HG03354 (cell line): ENCODE measurements at regions not wholly inside any gene's neighbourhood (a gene's known extent, or its start where the extent isn't known, plus 50 kb on each side); places are given as distances from the start of the nearest gene placed in this dataset.

ENCODE experiments used
- ATAC-seq: cut with Tn5 transposase; IDR thresholded peaks from one replicate; pipeline ENCODE4 v1.9.1; 2021; ENCODE audit warnings: mild to moderate bottlenecking; ENCODE audit not compliant: unreplicated experiment, poor library complexity, severe bottlenecking

DNA sequence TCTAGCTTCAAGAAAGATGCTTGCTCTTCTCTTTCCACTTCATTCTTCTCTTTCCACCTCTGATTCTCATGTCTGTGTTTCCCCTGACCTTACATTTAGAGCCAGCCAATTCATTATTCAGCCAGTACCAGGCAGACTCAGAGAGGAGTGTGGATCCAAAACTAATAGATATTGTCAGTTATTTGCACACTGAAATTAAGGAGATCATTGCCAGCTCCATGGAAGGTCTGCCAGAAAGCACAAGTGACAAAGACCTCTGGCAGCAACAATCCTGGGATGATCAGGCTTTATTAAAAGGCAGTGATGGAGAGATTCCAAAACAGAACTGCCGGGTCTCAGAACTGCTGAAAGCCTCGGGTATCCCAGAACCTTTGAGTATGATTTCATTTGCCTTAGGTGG is 749.4 kb downstream of the XPNPEP1 start:
- no peak for ATAC-seq

- no peak for ATAC-seq
These were observed 750.2 kb downstream of the XPNPEP1 start for GRCh38 chr10:109173121-109173520.

GRCh38 chr10:109166935-109167334 is 756.4 kb downstream of the XPNPEP1 start:
- ATAC-seq = no peak

DNA sequence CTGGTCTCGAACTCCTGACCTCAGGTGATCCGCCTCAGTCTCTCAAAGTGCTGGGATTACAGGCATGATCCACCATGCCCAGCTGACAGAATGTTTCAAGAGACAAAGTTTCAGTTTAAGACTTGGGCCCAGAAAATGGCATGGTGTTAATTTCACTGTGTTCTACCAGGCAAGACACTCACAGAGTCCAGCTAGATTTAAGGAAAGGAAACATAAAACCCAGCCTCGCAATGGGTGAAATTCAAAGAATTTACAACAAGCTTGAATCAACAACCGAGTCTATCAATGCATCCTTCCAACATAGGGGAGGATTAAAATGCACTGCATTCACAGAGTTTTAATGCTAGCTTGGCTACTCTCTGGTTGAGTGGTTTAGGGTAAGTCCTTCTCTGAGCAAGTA is 764.0 kb downstream of the XPNPEP1 start:
- ATAC-seq = no peak

- no peak for ATAC-seq
These were observed 766.9 kb downstream of the XPNPEP1 start for GRCh38 chr10:109156396-109156795.

GRCh38 chr10:109149666-109150350 is 773.5 kb downstream of the XPNPEP1 start:
- no peak for ATAC-seq

DNA sequence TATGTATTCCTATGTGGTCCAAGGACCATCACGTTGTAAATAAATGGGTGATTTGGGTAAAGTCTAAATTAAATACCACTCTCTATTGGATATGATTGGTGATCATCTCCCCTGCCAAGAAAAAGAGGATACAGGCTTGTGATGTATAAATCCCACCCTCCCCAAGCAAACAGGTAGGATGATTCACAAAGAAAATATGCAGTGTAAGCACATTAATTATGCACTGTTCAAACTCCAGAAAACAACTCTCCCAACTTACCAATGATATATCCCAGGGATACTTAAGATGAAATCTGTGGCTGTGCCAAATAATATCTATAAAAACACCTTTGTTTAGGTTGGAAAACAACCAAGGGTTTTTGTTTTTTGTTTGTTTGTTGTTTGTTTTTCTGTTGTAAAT is 795.9 kb downstream of the XPNPEP1 start:
- no peak for ATAC-seq

DNA sequence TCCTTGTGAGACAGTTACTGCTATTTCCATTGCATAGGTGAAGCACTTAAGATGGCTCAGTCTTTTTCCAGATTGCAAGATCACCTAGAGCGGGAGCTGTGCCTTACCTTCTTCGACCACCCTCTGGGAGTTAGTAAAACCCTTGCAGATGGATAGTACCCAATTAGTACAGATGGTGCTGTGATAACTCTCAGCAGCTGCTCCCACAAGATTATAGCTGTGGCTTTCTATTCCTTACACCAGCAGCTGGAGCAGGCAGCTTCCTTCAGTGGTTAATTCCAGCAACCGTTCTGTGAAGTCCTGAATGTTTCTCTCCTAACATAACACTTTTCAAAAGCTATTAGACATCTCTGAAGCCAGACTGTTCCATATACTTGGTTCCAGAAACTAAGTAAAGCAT is 796.8 kb downstream of the XPNPEP1 start:
- ATAC-seq = no peak

GRCh38 chr10:109126016-109126415 is 797.3 kb downstream of the XPNPEP1 start:
- no peak for ATAC-seq

DNA sequence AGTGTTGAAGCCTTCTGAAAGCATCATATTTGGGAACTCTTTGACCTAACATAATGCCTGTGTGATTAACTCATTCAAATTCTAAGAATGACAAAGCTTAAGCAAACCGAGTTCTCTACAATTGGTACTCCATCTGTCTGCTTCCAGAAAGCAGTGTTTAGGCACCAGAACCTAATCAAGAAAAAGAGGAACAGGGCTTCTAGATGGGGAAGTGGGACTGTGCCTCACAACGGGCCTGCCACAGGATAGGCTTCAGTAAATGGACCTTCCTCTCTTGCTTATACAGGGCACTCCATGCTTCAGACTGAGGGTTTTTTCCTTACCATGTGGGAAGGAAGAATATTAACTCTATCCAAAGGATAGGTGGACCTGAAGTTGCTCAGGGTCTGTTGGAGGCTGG is 808.1 kb downstream of the XPNPEP1 start:
- ATAC-seq = no peak

GRCh38 chr10:109114579-109114978 is 808.7 kb downstream of the XPNPEP1 start:
- no peak for ATAC-seq

DNA sequence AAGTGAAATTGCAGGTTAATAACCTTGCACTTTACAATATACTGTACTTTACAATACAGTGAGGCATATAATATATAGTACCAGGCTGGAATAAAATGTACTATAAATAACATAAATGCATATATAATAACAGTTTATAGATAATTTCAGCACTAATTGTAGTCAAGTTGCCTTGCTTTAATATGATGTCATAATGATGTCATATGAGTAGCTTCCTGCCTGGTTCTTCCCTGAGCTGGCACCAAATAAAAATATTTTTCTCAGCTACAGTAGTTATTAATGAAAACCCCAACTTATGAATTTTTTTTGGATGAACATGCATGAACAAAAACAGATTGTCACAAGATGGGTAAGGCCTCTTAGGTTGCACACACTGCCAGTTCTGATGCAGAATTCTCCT is 816.7 kb downstream of the XPNPEP1 start:
- ATAC-seq = no peak

DNA sequence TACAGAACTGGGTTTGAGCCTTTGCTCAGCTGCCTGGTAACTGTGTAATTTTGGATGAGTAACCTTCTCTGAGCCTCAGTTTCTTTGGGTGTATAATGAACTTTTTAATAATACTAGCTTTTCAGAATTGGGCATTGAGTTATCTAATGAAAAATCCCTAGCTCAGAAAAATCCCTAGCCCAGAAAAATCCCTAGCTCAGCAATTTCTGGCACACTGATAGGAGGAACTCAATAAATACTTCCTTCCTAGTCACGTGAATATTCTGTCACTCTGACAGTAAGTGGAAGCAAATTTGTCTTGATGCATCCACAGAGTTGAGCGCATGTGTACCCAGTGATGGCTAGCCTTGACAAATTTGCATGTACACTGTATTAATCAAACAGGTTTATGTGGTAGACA is 817.6 kb downstream of the XPNPEP1 start:
- no peak for ATAC-seq

GRCh38 chr10:109104806-109105205 is 818.5 kb downstream of the XPNPEP1 start:
- no peak for ATAC-seq

GRCh38 chr10:109103278-109103677 is 820.0 kb downstream of the XPNPEP1 start:
- ATAC-seq = no peak

GRCh38 chr10:109089779-109090178 is 833.5 kb downstream of the XPNPEP1 start:
- ATAC-seq = no peak

- ATAC-seq = no peak
These were observed 851.8 kb downstream of the XPNPEP1 start for GRCh38 chr10:109071539-109071938.

- no peak for ATAC-seq
These were observed 852.8 kb downstream of the XPNPEP1 start for GRCh38 chr10:109070492-109070891.

GRCh38 chr10:109067031-109067430 is 856.3 kb downstream of the XPNPEP1 start:
- no peak for ATAC-seq

GRCh38 chr10:109065821-109066220 is 857.5 kb downstream of the XPNPEP1 start:
- no peak for ATAC-seq

DNA sequence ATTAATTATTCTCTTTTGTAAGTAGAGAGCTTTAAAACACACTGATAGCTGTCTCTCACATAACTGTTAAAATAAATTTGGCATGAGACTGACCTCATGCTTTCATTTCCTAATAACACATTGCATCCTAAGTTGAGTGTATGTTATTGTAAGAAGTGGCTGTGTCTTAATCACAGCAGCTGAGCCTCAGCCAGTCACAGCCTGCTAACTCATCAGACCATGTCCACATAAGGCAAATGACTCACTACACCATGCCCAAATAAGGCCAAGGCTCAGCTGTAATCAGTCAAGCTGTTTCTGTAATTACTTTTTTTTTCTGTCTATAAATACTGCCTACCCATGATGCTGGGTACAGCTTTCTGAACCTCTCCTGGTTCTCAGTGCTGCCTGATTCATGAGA is 860.9 kb downstream of the XPNPEP1 start:
- ATAC-seq = peak; percentile 71

DNA sequence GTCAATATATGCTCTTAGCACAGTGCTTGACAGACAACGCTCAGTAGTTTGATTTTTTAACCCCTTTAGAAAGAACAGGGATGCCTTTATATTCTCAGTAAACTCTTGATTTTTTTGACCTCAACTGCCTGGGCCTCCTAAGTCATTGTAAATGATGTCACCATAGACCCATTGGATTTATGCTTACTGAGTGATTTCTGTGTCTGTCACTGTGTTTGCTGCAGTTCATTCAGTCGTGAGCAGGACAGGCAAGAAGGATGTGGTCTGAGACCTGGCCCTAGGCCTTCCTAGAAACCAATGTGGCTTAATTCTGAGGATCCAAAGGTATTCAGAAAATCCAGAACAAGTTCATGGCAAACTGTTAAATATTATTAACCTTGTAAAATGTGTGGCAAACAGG is 868.1 kb downstream of the XPNPEP1 start:
- no peak for ATAC-seq
